Large intestine (tissue), 3 donors: ENCODE measurements at regions not wholly inside any gene's neighbourhood (a gene's known extent, or its start where the extent isn't known, plus 50 kb on each side); places are given as distances from the start of the nearest gene placed in this dataset.

ENCODE experiments used
- DNase-seq, 2 donors: peaks; one replicate each; pipeline versions ENCODE4 v3.0.0 to v3.0.0-alpha.2; 2013
- H3K27ac ChIP-seq: one replicate; pipeline ENCODE4 v1.5.1; 2013; ENCODE audit warnings: low read length
- H3K27me3 ChIP-seq: 2 replicates; pipeline ENCODE4 v1.6.1; 2013; ENCODE audit warnings: low read length; ENCODE audit not compliant: control insufficient read depth, insufficient read depth
- H3K36me3 ChIP-seq: 2 replicates; pipeline ENCODE4 v1.6.1; 2013; ENCODE audit warnings: low read length; ENCODE audit not compliant: control insufficient read depth, insufficient read depth
- H3K4me1 ChIP-seq: one replicate; pipeline ENCODE4 v1.6.1; 2013; ENCODE audit warnings: low read length; ENCODE audit not compliant: control insufficient read depth, insufficient read depth
- H3K4me3 ChIP-seq: one replicate; pipeline ENCODE4 v1.5.1; 2013; ENCODE audit warnings: low read length
- H3K9me3 ChIP-seq: one replicate; pipeline ENCODE4 v1.6.1; 2013; ENCODE audit warnings: mild to moderate bottlenecking, low read depth, low read length, moderate library complexity; ENCODE audit not compliant: control insufficient read depth
- WGBS: methylation state at CpG from one replicate; pipeline ENCODE4 v1.1.5; 2013; ENCODE audit warnings: low lambda C conversion rate; ENCODE audit not compliant: insufficient coverage; 5-methylcytosine and 5-hydroxymethylcytosine counted together

GRCh38 chr6:154613137-154613676 is 102.7 kb upstream of the CNKSR3 start:
- Histone ChIP-seq H3K4me1 (peaks cover 5% of the 10 kb centered on the region), H3K27ac (peak overlapping the region; percentile 43), H3K9me3 (peaks cover 3% of the 10 kb centered on the region), H3K27me3 (no peaks in the 10 kb centered on the region), H3K36me3 (no peaks in the 10 kb centered on the region), H3K4me3 (no peak overlapping the region)
- DNase-seq = peak; percentile 71 to 82
- WGBS = 66% methylated on average over 3 of the region's 8 CpGs

- Histone ChIP-seq H3K4me1 (peaks cover 5% of the 10 kb centered on the region), H3K9me3 (peaks cover 3% of the 10 kb centered on the region), H3K4me3 (no peak overlapping the region), H3K36me3 (no peaks in the 10 kb centered on the region), H3K27me3 (no peaks in the 10 kb centered on the region), H3K27ac (no peak overlapping the region)
- no peak for DNase-seq
- WGBS = no CpG with 5 or more reads among the region's 4 CpGs
Measured at GRCh38 chr6:154614101-154614500, 103.6 kb upstream of the CNKSR3 start.

- WGBS = 90% methylated on average over 4 of the region's 4 CpGs
- Histone ChIP-seq H3K27ac (no peak overlapping the region), H3K36me3 (no peaks in the 10 kb centered on the region), H3K4me1 (peaks cover 5% of the 10 kb centered on the region), H3K27me3 (no peaks in the 10 kb centered on the region), H3K4me3 (no peak overlapping the region), H3K9me3 (peaks cover 3% of the 10 kb centered on the region)
- DNase-seq = no peak
Measured at GRCh38 chr6:154614641-154615040, 104.2 kb upstream of the CNKSR3 start.

DNA sequence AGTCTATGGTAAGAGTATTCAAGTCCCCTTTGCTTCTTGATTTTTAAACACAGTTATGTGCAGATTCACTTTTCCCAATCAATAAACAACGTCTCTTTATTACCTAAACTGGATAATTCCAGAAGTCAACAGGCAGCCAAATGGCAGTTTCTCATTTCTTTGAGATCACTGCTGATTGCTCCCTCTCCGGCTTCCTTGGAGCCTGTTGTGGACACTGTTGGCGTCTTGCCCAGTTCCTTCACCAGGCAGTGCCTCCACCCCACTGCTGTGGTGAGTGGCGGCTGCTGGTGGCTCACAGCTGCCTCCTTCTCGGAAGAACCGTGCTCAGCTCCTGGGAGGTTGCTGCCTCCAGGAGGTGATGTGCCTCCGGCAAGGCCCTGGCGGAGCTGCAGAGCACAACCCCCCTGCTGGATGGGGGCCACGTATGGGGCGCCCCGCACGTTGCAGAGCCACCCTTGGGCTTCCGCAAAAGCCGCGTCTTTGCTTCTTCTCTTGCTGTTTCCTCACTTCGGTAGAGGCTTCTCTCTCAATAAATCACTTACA is 105.1 kb upstream of the CNKSR3 start:
- peaks cover 3% of the 10 kb centered on the region for H3K9me3 ChIP-seq
- no CpG with 5 or more reads among the region's 16 CpGs for WGBS
- no peaks in the 10 kb centered on the region for H3K27me3 ChIP-seq
- H3K4me3 ChIP-seq = no peak overlapping the region
- no peaks in the 10 kb centered on the region for H3K36me3 ChIP-seq
- H3K4me1 ChIP-seq = peaks cover 5% of the 10 kb centered on the region
- H3K27ac ChIP-seq = no peak overlapping the region
- peak; percentile 50 to 66 for DNase-seq

DNA sequence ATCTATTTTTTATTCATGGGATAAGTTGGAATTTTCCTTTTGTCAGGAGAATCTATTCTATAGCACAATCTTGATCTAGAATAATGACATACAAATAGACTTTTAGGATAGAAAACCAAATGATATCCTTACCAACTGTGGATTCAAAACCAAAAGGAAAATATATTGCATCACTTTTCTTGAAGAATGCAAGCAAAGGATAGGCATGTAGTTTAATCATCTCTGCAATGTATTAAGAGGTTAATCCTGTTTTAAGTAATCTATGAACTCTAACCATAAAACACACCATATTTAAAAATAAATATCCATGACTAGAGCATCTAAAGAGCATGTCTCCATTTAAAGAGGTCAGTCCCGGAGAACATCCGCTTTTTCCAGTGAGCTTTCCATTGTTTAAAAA is 106.7 kb upstream of the CNKSR3 start:
- H3K27me3 ChIP-seq = no peaks in the 10 kb centered on the region
- H3K9me3 ChIP-seq = peaks cover 3% of the 10 kb centered on the region
- no peaks in the 10 kb centered on the region for H3K36me3 ChIP-seq
- H3K4me1 ChIP-seq = peaks cover 5% of the 10 kb centered on the region
- no peak overlapping the region for H3K4me3 ChIP-seq
- WGBS = 100% methylated on average over 1 of the region's 2 CpGs
- DNase-seq = no peak
- no peak overlapping the region for H3K27ac ChIP-seq

- Histone ChIP-seq H3K27me3 (no peaks in the 10 kb centered on the region), H3K9me3 (peaks cover 3% of the 10 kb centered on the region), H3K36me3 (no peaks in the 10 kb centered on the region), H3K4me3 (no peak overlapping the region), H3K4me1 (no peaks in the 10 kb centered on the region), H3K27ac (no peak overlapping the region)
- WGBS = no CpG with 5 or more reads among the region's 5 CpGs
- DNase-seq = no peak
Measured at GRCh38 chr6:154619146-154619545, 108.7 kb upstream of the CNKSR3 start.

GRCh38 chr6:154621686-154622085 is 111.2 kb upstream of the CNKSR3 start:
- no peak overlapping the region for H3K27ac ChIP-seq
- DNase-seq = no peak
- no peaks in the 10 kb centered on the region for H3K36me3 ChIP-seq
- H3K4me1 ChIP-seq = no peaks in the 10 kb centered on the region
- no peaks in the 10 kb centered on the region for H3K27me3 ChIP-seq
- H3K4me3 ChIP-seq = no peak overlapping the region
- no peaks in the 10 kb centered on the region for H3K9me3 ChIP-seq
- 100% methylated on average over 3 of the region's 4 CpGs for WGBS

DNA sequence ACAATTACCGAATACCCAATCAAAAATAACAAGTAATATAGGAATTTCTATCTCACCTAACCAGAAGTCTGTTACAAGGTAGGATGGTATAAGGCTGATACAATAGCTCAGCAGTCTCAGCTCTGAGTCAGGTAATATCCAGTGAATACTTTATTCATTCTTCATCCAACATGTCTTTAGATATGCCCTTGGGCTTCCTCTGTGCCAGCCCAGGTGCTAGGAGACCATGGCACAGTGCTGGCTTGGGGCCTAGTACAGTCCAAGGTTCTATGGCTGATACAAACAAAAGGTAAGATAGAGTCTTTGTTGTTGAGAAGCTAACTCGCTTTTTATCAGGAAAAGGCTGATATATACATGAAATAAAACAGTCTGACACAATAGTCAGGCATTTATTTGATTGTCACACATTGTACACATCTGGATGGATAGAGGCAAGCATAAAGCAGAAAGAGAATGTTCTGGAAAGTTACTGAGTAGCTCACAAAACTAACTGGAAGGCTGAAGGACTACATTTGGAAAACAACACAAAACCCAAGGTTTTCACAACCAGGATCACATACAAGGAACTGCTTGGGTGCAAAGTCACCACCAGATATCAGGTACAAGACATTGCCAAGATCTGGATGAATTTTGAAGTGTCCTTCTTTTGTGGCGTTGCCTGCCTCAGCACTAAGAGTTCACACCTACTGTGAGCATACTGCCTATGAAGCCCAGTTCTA is 110.4 kb upstream of the SCAF8 start:
- Histone ChIP-seq H3K4me3 (no peak overlapping the region), H3K36me3 (no peaks in the 10 kb centered on the region), H3K4me1 (no peaks in the 10 kb centered on the region), H3K27me3 (no peaks in the 10 kb centered on the region), H3K9me3 (no peaks in the 10 kb centered on the region), H3K27ac (no peak overlapping the region)
- no CpG with 5 or more reads among the region's 3 CpGs for WGBS
- peak in 1 of 2 donors; percentile 24 for DNase-seq

GRCh38 chr6:154623391-154623790 is 109.8 kb upstream of the SCAF8 start:
- H3K4me1 ChIP-seq = no peaks in the 10 kb centered on the region
- H3K36me3 ChIP-seq = no peaks in the 10 kb centered on the region
- DNase-seq = no peak
- H3K27ac ChIP-seq = no peak overlapping the region
- no CpG with 5 or more reads among the region's 6 CpGs for WGBS
- H3K27me3 ChIP-seq = no peaks in the 10 kb centered on the region
- no peak overlapping the region for H3K4me3 ChIP-seq
- no peaks in the 10 kb centered on the region for H3K9me3 ChIP-seq

DNA sequence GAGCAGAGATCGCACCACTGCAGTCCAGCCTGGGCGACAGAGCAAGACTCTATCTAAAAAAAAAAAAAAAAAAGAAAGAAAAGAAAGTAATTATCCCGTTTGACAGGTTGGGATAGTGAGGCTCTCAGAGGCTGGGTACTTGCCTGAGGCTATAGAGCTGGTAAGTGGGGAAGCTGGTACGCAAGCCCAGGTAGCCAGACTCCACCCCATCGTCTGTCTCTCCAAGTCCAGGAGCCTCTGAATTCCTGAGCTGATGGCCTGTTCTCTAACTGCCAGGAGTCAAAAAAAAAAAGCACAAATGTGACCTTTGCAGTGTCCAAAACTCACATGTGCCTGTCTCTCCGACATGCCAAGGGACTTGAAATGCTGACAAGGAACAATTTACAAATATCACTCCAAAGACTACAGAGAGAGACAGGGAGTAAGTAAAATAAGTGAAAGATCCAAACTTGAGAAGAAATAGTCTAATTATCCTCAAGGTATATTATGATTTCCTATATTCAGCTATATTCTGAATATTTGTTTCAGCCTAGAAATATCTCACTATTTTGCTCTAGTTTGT is 109.1 kb upstream of the SCAF8 start:
- Histone ChIP-seq H3K27me3 (no peaks in the 10 kb centered on the region), H3K27ac (no peak overlapping the region), H3K36me3 (no peaks in the 10 kb centered on the region), H3K9me3 (no peaks in the 10 kb centered on the region), H3K4me1 (no peaks in the 10 kb centered on the region), H3K4me3 (no peak overlapping the region)
- WGBS = 75% methylated on average over 2 of the region's 6 CpGs
- no peak for DNase-seq
